WTC11 (cell line): ENCODE measurements at regions not wholly inside any gene's neighbourhood (a gene's known extent, or its start where the extent isn't known, plus 50 kb on each side); places are given as distances from the start of the nearest gene placed in this dataset.

Experiments used
- ATAC-seq: fragments of 200-7000 bp; cut with Tn5 transposase; 2 replicates; pipeline ENCODE4 v1.10.0; 2021; ENCODE audit warnings: mild to moderate bottlenecking, moderate library complexity
- CTCF ChIA-PET: fragments of 300-600 bp; sonication (Branson Sonifier 250); formaldehyde crosslinking; loops from one replicate; lab custom pipeline; 2021; ENCODE audit warnings: antibody characterized with exemption; lab: Charles Lee
- POLR2A ChIA-PET: fragments of 350-600 bp; sonication (Branson Sonifier 250); formaldehyde crosslinking; loops from one replicate; lab custom pipeline; 2021; ENCODE audit warnings: antibody characterized with exemption; lab: Charles Lee
- DNase-seq: peaks from one replicate; pipeline ENCODE4 v3.0.0; 2021; ENCODE audit warnings: low spot score
- H3K27ac Mint-ChIP-seq: 2 replicates; pipeline ENCODE4 v1.8.0; 2021; ENCODE audit warnings: mixed read lengths
- H3K27me3 Mint-ChIP-seq: 2 replicates; pipeline ENCODE4 v1.8.0; 2021; ENCODE audit warnings: low read depth, mild to moderate bottlenecking, moderate library complexity, mixed read lengths
- H3K36me3 Mint-ChIP-seq: 2 replicates; pipeline ENCODE4 v1.8.0; 2021; ENCODE audit warnings: mixed read lengths
- H3K4me1 Mint-ChIP-seq: 2 replicates; pipeline ENCODE4 v1.8.0; 2022; ENCODE audit warnings: mixed read lengths
- H3K4me3 Mint-ChIP-seq: 2 replicates; pipeline ENCODE4 v1.8.0; 2021; ENCODE audit warnings: mild to moderate bottlenecking, moderate library complexity, mixed read lengths
- H3K9me3 Mint-ChIP-seq: 2 replicates; pipeline ENCODE4 v1.8.0; 2021; ENCODE audit warnings: mixed read lengths
- ATF1 ChIP-seq: sonication (generic); formaldehyde crosslinking; IDR thresholded peaks from 2 replicates; pipeline ENCODE4 v1.8.1; 2023; ENCODE audit warnings: mild to moderate bottlenecking, moderate library complexity, missing genetic modification reagents
- ELF4 ChIP-seq: sonication (generic); formaldehyde crosslinking; IDR thresholded peaks from 2 replicates; pipeline ENCODE4 v1.8.1; 2022; ENCODE audit warnings: low read depth, mild to moderate bottlenecking, moderate library complexity, missing genetic modification reagents
- EMX1 ChIP-seq: fragments of 250-450 bp; sonication (Bioruptor Pico); IDR thresholded peaks from 2 replicates; pipeline ENCODE4 v1.8.0; 2021; ENCODE audit warnings: mild to moderate bottlenecking
- ESRRA ChIP-seq: sonication (generic); formaldehyde crosslinking; IDR thresholded peaks from 2 replicates; pipeline ENCODE4 v1.8.1; 2022; ENCODE audit warnings: mild to moderate bottlenecking, missing genetic modification reagents, borderline replicate concordance
- ETV6 ChIP-seq: sonication (generic); formaldehyde crosslinking; IDR thresholded peaks from 2 replicates; pipeline ENCODE4 v1.8.1; 2022; ENCODE audit warnings: mild to moderate bottlenecking, missing genetic modification reagents
- GABPB1 ChIP-seq: sonication (generic); formaldehyde crosslinking; IDR thresholded peaks from 2 replicates; pipeline ENCODE4 v1.8.1; 2023; ENCODE audit warnings: mild to moderate bottlenecking, missing genetic modification reagents
- GRHL2 ChIP-seq: fragments of 250-450 bp; sonication (Bioruptor Pico); IDR thresholded peaks from 2 replicates; pipeline ENCODE4 v1.8.0; 2022; ENCODE audit warnings: mild to moderate bottlenecking, moderate library complexity; ENCODE audit not compliant: insufficient replicate concordance, severe bottlenecking
- GTF2I ChIP-seq: fragments of 250-450 bp; sonication (Bioruptor Pico); conservative IDR thresholded peaks from 2 replicates; pipeline ENCODE4 v1.4.0; 2021; ENCODE audit warnings: mild to moderate bottlenecking
- MXD4 ChIP-seq: fragments of 250-450 bp; sonication (Bioruptor Pico); IDR thresholded peaks from 2 replicates; pipeline ENCODE4 v1.8.0; 2021; ENCODE audit warnings: mild to moderate bottlenecking, moderate library complexity, borderline replicate concordance
- PRRX2 ChIP-seq: fragments of 250-450 bp; sonication (Bioruptor Pico); IDR thresholded peaks from 2 replicates; pipeline ENCODE4 v1.8.0; 2021; ENCODE audit warnings: mild to moderate bottlenecking
- TEAD4 ChIP-seq: sonication (generic); formaldehyde crosslinking; IDR thresholded peaks from 2 replicates; pipeline ENCODE4 v1.8.0; 2022; ENCODE audit warnings: mild to moderate bottlenecking, missing genetic modification reagents
- TP53 ChIP-seq: sonication (generic); formaldehyde crosslinking; IDR thresholded peaks from 2 replicates; pipeline ENCODE4 v1.8.1; 2023; ENCODE audit warnings: mild to moderate bottlenecking, missing genetic modification reagents
- ZNF232 ChIP-seq: sonication (generic); formaldehyde crosslinking; IDR thresholded peaks from 2 replicates; pipeline ENCODE4 v1.8.0; 2022; ENCODE audit warnings: mild to moderate bottlenecking, missing genetic modification reagents
- ZNF396 ChIP-seq: fragments of 250-450 bp; sonication (Bioruptor Pico); IDR thresholded peaks from 2 replicates; pipeline ENCODE4 v1.8.0; 2021; ENCODE audit warnings: mild to moderate bottlenecking, moderate library complexity, borderline replicate concordance
- ZNF416 ChIP-seq: fragments of 250-450 bp; sonication (Bioruptor Pico); IDR thresholded peaks from 2 replicates; pipeline ENCODE4 v1.9.0; 2021; ENCODE audit warnings: mild to moderate bottlenecking, inconsistent platforms
- TF ChIP-seq, protein P1 (sequence below): sonication (generic); formaldehyde crosslinking; IDR thresholded peaks from 2 replicates; pipeline ENCODE4 v1.8.0; 2022; ENCODE audit warnings: mild to moderate bottlenecking, missing genetic modification reagents
- TF ChIP-seq, protein P2 (sequence below): sonication (generic); formaldehyde crosslinking; conservative IDR thresholded peaks from 2 replicates; pipeline ENCODE4 v1.8.1; 2022; ENCODE audit warnings: mild to moderate bottlenecking, missing genetic modification reagents
- TF ChIP-seq, protein P3 (sequence below): fragments of 250-450 bp; sonication (Bioruptor Pico); IDR thresholded peaks from 2 replicates; pipeline ENCODE4 v1.9.0; 2021; ENCODE audit warnings: mild to moderate bottlenecking, borderline replicate concordance
- TF ChIP-seq, protein P4 (sequence below): sonication (generic); formaldehyde crosslinking; IDR thresholded peaks from 2 replicates; pipeline ENCODE4 v1.8.0; 2022; ENCODE audit warnings: mild to moderate bottlenecking, missing genetic modification reagents
- TF ChIP-seq, protein P5 (sequence below): sonication (generic); formaldehyde crosslinking; IDR thresholded peaks from 2 replicates; pipeline ENCODE4 v1.8.1; 2023; ENCODE audit warnings: mild to moderate bottlenecking, missing genetic modification reagents
- TF ChIP-seq, protein P6 (sequence below): sonication (generic); formaldehyde crosslinking; IDR thresholded peaks from 2 replicates; pipeline ENCODE4 v1.8.1; 2023; ENCODE audit warnings: mild to moderate bottlenecking, moderate library complexity, missing genetic modification reagents
- TF ChIP-seq, protein P7 (sequence below): sonication (generic); formaldehyde crosslinking; IDR thresholded peaks from 2 replicates; pipeline ENCODE4 v1.8.0; 2022; ENCODE audit warnings: mild to moderate bottlenecking, missing genetic modification reagents

DNA sequence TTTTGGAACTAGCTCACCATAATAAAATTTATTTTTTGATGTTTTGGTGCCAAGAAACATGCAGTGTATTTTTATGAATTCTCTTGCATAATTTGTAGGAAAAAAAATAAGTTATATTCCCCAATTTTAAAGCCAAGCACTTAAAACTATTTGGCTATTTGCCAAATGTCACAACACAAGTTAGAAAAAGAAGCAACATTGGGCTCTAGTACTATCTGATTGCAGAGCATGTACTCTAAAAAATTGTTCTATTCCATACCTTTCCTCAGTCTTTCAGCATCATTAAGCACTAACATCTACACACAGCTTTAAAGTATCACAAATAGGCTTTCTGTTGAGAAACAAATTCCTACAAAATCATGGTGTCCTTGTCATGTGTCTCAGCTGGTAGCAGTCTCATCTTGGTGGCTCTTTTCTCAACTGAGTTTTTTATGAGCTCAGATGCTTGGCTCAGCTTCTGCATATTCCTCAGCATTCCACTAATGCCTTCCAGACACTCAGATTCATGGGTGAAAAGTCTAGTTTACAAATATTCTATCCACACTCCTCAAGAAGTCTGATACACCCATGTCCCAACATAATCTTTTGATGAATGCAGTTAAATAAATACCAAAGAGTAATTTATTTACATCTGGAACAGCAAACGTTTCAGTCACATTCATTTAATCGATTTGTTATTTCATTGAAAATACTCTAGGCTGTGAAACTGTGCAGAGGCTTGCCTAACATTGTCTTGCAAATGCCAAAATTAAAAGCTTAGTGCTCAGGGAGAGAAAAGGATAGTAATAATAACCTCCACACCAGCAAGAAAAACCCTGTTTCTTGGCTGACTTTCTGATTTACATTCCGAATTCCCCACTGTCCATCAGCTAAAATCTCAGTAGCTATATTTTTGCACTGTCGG lies 2209.9 kb downstream of the PCDH7 start:
- TF ChIP-seq, protein P1, sequence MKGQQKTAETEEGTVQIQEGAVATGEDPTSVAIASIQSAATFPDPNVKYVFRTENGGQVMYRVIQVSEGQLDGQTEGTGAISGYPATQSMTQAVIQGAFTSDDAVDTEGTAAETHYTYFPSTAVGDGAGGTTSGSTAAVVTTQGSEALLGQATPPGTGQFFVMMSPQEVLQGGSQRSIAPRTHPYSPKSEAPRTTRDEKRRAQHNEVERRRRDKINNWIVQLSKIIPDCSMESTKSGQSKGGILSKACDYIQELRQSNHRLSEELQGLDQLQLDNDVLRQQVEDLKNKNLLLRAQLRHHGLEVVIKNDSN (CRISPR knock-in tag), result no peak
- TF ChIP-seq ELF4 (CRISPR knock-in tag) (no peak), GRHL2 (CRISPR knock-in tag) (no peak), MXD4 (CRISPR knock-in tag) (no peak), TEAD4 (CRISPR knock-in tag) (no peak), TP53 (CRISPR knock-in tag) (no peak), ZNF396 (CRISPR knock-in tag) (no peak), PRRX2 (CRISPR knock-in tag) (no peak)
- TF ChIP-seq, protein P2, sequence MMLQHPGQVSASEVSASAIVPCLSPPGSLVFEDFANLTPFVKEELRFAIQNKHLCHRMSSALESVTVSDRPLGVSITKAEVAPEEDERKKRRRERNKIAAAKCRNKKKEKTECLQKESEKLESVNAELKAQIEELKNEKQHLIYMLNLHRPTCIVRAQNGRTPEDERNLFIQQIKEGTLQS, result no peak
- TF ChIP-seq, protein P3, sequence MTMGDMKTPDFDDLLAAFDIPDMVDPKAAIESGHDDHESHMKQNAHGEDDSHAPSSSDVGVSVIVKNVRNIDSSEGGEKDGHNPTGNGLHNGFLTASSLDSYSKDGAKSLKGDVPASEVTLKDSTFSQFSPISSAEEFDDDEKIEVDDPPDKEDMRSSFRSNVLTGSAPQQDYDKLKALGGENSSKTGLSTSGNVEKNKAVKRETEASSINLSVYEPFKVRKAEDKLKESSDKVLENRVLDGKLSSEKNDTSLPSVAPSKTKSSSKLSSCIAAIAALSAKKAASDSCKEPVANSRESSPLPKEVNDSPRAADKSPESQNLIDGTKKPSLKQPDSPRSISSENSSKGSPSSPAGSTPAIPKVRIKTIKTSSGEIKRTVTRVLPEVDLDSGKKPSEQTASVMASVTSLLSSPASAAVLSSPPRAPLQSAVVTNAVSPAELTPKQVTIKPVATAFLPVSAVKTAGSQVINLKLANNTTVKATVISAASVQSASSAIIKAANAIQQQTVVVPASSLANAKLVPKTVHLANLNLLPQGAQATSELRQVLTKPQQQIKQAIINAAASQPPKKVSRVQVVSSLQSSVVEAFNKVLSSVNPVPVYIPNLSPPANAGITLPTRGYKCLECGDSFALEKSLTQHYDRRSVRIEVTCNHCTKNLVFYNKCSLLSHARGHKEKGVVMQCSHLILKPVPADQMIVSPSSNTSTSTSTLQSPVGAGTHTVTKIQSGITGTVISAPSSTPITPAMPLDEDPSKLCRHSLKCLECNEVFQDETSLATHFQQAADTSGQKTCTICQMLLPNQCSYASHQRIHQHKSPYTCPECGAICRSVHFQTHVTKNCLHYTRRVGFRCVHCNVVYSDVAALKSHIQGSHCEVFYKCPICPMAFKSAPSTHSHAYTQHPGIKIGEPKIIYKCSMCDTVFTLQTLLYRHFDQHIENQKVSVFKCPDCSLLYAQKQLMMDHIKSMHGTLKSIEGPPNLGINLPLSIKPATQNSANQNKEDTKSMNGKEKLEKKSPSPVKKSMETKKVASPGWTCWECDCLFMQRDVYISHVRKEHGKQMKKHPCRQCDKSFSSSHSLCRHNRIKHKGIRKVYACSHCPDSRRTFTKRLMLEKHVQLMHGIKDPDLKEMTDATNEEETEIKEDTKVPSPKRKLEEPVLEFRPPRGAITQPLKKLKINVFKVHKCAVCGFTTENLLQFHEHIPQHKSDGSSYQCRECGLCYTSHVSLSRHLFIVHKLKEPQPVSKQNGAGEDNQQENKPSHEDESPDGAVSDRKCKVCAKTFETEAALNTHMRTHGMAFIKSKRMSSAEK (CRISPR knock-in tag), result no peak
- TF ChIP-seq, protein P4, sequence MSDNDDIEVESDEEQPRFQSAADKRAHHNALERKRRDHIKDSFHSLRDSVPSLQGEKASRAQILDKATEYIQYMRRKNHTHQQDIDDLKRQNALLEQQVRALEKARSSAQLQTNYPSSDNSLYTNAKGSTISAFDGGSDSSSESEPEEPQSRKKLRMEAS (CRISPR knock-in tag), result no peak
- TF ChIP-seq, protein P5, sequence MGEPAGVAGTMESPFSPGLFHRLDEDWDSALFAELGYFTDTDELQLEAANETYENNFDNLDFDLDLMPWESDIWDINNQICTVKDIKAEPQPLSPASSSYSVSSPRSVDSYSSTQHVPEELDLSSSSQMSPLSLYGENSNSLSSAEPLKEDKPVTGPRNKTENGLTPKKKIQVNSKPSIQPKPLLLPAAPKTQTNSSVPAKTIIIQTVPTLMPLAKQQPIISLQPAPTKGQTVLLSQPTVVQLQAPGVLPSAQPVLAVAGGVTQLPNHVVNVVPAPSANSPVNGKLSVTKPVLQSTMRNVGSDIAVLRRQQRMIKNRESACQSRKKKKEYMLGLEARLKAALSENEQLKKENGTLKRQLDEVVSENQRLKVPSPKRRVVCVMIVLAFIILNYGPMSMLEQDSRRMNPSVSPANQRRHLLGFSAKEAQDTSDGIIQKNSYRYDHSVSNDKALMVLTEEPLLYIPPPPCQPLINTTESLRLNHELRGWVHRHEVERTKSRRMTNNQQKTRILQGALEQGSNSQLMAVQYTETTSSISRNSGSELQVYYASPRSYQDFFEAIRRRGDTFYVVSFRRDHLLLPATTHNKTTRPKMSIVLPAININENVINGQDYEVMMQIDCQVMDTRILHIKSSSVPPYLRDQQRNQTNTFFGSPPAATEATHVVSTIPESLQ (CRISPR knock-in tag), result no peak
- no peak for DNase-seq
- POLR2A ChIA-PET, result no interaction called here
- no peaks in the 10 kb centered on the region for H3K27me3 Mint-ChIP-seq
- peak overlapping the region; percentile 61; the same call in 1 of the 2 replicates for H3K27ac Mint-ChIP-seq
- CTCF ChIA-PET, result interaction anchor here (1.0 kb wide), 1 partner anchor 20 kb away, joined by 5 read pairs; no protein-coding TSS in a partner anchor
- peaks cover 13% of the 10 kb centered on the region for H3K4me1 Mint-ChIP-seq
- no peak; the same call in 1 of the 2 replicates for ATAC-seq
- no peak overlapping the region for H3K4me3 Mint-ChIP-seq
- no peaks in the 10 kb centered on the region for H3K36me3 Mint-ChIP-seq
- H3K9me3 Mint-ChIP-seq, result no peaks in the 10 kb centered on the region

DNA sequence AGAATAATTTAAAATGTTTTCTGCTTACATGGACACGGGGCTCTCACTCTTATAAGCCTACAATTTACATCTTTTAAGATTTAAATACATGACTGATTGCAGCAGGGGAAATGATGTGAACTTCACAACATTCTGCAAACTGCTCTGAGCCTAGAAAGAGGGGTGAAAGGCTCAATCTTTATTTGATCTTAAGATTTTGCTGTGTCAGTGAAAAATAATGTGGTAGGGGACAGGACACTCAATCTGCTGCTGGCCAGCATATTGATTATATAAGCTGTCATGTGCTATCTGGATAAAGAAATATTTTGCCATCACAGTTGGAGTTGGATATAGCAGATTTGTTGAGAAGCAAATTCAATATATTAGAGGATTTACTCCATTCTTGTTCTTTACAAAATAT lies 2210.5 kb downstream of the PCDH7 start:
- peaks cover 13% of the 10 kb centered on the region for H3K4me1 Mint-ChIP-seq
- no peak for TF ChIP-seq PRRX2 (CRISPR knock-in tag)
- no peak for TF ChIP-seq TP53 (CRISPR knock-in tag)
- no peak for TF ChIP-seq GTF2I (CRISPR knock-in tag)
- no peak for TF ChIP-seq ZNF416
- TF ChIP-seq ATF1 (CRISPR knock-in tag), result no peak
- no peak for TF ChIP-seq ESRRA (CRISPR knock-in tag)
- TF ChIP-seq, protein P6, sequence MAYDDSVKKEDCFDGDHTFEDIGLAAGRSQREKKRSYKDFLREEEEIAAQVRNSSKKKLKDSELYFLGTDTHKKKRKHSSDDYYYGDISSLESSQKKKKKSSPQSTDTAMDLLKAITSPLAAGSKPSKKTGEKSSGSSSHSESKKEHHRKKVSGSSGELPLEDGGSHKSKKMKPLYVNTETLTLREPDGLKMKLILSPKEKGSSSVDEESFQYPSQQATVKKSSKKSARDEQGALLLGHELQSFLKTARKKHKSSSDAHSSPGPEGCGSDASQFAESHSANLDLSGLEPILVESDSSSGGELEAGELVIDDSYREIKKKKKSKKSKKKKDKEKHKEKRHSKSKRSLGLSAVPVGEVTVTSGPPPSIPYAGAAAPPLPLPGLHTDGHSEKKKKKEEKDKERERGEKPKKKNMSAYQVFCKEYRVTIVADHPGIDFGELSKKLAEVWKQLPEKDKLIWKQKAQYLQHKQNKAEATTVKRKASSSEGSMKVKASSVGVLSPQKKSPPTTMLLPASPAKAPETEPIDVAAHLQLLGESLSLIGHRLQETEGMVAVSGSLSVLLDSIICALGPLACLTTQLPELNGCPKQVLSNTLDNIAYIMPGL (CRISPR knock-in tag), result no peak
- TF ChIP-seq GABPB1 (CRISPR knock-in tag), result no peak
- TF ChIP-seq ZNF232 (CRISPR knock-in tag), result no peak
- TF ChIP-seq EMX1, result no peak
- TF ChIP-seq, protein P7, sequence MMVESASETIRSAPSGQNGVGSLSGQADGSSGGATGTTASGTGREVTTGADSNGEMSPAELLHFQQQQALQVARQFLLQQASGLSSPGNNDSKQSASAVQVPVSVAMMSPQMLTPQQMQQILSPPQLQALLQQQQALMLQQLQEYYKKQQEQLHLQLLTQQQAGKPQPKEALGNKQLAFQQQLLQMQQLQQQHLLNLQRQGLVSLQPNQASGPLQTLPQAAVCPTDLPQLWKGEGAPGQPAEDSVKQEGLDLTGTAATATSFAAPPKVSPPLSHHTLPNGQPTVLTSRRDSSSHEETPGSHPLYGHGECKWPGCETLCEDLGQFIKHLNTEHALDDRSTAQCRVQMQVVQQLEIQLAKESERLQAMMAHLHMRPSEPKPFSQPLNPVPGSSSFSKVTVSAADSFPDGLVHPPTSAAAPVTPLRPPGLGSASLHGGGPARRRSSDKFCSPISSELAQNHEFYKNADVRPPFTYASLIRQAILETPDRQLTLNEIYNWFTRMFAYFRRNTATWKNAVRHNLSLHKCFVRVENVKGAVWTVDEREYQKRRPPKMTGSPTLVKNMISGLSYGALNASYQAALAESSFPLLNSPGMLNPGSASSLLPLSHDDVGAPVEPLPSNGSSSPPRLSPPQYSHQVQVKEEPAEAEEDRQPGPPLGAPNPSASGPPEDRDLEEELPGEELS, result no peak
- no peak for TF ChIP-seq ETV6 (CRISPR knock-in tag)

More for the DNA sequence above, 2210.5 kb downstream of the PCDH7 start:
- Mint-ChIP-seq H3K27me3 (no peaks in the 10 kb centered on the region), H3K9me3 (no peaks in the 10 kb centered on the region), H3K27ac (no peak overlapping the region), H3K4me3 (no peak overlapping the region), H3K36me3 (no peaks in the 10 kb centered on the region)
- DNase-seq (no peak), ATAC-seq (no peak)
- CTCF ChIA-PET, result interaction anchor here (1.0 kb wide), 1 partner anchor 21 kb away, joined by 5 read pairs; no protein-coding TSS in a partner anchor
- POLR2A ChIA-PET, result no interaction called here
